Activated CD4-positive, alpha-beta T cell treated with anti-CD3 and anti-CD28 coated beads for 4 hours (primary cell): ENCODE measurements at regions not wholly inside any gene's neighbourhood (a gene's known extent, or its start where the extent isn't known, plus 50 kb on each side); places are given as distances from the start of the nearest gene placed in this dataset.
"Not testable (repeated sequence)": the region's sequence is repeated elsewhere in the genome, so short reads cannot be mapped to it uniquely, and the experiment has no call there.

Experiments
- DNase-seq, 2 donors: peaks; one replicate each; pipeline ENCODE4 v3.0.0-alpha.2; 2020

DNA sequence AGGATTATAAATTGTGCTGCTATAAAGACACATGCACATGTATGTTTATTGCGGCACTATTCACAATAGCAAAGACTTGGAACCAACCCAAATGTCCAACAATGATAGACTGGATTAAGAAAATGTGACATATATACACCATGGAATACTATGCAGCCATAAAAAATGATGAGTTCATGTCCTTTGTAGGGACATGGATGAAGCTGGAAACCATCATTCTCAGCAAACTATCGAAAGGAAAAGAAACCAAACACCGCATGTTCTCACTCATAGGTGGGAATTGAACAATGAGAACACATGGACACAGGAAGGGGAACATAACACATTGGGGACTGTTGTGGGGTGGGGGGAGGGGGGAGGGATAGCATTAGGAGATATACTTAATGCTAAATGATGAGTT lies 67.8 kb upstream of the ETV3 start:
- not testable (repeated sequence) for DNase-seq

DNA sequence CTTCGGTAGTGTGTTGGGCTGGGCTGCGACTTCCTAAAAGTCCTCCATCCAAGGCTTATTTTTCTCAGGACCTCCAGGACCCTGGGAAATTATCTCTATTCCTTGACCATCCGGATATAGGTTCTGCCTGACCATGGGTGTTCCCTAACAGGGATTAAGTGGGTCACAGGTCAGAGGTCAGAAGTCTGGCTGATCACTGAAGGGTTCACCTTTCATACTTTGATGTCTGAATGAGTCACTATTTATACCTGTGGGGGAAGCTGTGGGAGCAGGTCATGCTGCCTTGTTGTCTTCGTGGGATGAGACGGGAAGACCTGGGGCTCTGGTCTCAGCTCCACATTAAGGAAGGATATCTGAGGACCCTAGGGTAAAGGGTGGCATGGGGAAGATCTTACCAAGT lies 65.0 kb upstream of the ETV3 start:
- DNase-seq: no peak

GRCh38 chr1:157202331-157202730 lies 64.1 kb upstream of the ETV3 start:
- DNase-seq: no peak

- DNase-seq: no peak
These were observed 63.6 kb upstream of the ETV3 start for GRCh38 chr1:157201767-157202166.

- DNase-seq: no peak
These were observed 62.3 kb upstream of the ETV3 start for GRCh38 chr1:157200451-157200850.

DNA sequence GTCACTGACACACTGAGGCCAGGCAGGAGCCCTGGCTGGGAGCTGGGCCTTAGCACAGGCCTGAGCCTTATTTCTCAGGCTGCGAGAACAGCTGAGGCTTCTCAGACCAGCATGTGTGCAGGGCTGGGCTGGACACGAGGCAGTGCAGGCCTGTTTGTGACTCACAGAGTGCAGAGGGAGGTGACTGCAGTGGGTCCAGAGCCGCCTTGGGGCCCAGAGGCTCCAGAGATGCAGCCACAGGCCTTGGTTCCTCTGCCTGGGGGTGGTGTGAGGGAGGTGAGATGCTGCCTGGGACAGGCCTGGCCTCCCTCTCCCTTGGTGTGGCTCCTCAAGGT lies 61.2 kb upstream of the ETV3 start:
- DNase-seq: no peak

DNA sequence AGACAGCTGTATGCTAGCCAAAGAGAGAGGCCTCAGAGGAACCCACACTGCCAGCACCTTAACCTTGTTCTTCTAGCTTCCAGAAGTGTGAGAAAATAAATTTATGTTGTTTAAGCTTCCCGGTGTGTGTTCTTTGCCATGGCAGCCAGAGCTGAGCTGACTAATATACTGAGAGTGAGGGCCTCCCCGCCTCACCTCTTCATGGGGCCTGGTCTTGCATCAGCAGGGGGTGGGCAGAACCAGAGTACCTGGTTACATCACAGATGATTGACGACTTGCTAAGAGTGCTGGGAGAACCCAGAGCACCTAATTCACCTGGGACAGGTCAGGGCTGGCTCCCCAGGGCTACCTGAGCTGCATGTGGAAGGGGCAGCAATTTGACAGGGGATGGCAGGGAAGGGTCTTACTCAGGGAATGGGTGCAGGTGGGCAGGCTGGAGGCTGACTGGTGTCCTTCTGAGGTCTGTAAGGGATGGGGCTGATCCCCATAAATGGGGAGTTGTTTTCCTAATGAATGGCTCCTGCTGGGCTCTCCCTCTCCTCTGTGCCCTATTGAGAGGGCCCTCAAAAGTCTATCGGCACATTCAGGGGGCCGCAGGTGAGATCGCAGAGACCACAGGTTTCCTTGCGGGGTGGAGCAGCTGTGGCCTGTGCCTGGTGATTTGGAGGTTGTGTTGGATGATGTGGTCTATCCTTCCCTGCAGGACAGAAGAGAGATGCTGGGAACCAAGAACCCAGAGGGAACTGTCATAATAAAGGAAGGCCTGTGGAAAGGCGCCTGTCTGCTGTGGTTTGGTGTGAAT lies 60.6 kb upstream of the ETV3 start:
- DNase-seq: no peak

DNA sequence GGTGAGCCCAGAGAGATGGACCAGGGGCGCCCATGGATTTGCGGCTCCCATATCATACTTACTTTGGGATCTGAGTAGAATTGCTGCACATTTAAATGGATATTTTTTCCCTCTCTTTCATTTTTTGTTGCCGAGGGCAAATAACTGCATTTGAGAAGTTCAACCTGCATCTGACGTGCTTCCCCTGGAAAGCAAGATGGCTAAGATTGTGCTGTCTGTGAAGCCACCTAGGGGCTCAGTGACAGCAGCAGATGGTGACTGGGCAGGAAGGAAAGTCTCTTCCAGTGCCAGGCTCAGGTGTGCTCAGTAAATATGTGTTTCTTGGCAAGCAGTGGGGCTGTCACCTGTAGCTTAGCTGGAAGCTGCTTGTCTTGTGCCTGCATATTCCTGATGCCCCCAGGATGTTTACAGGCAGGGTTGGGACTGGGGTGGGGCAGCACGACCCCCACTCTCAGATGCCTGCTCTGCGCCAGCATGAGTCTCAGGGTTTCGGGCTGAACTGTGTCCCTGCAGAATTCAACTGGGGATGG lies 59.8 kb upstream of the ETV3 start:
- DNase-seq: no peak

GRCh38 chr1:157196670-157197456 lies 58.7 kb upstream of the ETV3 start:
- DNase-seq: not testable (repeated sequence)

DNA sequence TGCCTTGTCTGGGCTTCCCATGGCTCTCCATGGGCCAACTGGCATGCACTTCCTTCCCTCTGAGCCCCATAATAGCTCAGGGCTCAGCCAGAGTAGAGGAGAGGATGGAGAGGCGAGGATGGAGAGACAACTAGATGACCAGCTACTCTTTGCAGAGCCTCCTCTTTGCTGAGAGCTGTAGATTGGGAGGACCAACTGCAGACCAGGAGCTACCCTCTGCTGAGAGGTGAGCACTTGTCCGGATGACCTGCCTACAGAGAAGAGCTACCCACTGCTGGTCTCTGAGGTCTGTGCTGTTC lies 58.0 kb upstream of the ETV3 start:
- DNase-seq: no peak

- no peak for DNase-seq
These were observed 57.5 kb upstream of the ETV3 start for GRCh38 chr1:157195521-157196244.

- no peak for DNase-seq
These were observed 56.7 kb upstream of the ETV3 start for GRCh38 chr1:157194731-157195520.

GRCh38 chr1:157193702-157194391 lies 55.7 kb upstream of the ETV3 start:
- peak; percentile 5 to 44 for DNase-seq

DNA sequence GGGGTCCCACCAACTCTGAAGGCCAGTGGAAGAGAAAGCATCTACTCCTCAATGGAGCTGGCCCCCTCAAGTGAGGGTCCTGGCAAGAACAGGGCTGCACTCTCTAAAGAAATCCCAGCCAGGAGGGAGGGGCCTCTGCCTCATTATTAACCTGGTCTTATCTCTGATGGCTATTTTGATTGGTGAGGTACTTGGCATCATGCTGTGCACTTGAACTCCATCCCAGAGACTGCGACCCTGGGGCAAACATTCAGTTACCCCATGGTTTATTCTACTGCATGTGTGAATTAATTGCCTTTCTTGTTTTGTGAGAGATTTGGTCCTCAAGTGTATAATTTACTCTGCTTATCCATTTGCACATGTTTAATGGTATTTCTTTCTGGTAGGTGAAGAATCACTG lies 55.0 kb upstream of the ETV3 start:
- no peak for DNase-seq

- no peak for DNase-seq
These were observed 52.1 kb upstream of the ETV3 start for GRCh38 chr1:157189986-157190982.

DNA sequence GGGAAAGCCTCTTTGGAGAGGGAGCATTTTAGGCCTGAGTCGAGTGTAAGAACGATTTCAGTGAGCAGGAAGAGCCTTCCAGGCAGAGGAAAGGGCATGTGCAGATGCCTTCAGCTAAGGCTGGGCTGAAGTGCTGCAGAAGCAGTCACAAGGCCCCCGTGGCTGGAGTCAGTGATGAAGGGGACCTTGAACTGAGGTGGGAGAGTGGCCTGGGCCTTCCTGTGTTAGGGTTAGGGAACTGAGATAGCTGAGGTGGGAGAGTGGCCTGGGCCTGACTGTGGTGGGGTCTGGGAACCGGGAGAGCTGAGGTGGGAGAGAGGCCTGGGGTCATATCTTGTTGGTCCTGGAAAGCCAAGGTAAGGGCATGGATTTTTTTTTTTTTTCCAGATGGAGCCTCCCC lies 50.9 kb upstream of the ETV3 start:
- DNase-seq: no peak
